ENCODE measurements at regions not wholly inside any gene's neighbourhood (a gene's known extent, or its start where the extent isn't known, plus 50 kb on each side); places are given as distances from the start of the nearest gene placed in this dataset.

- no peak for FAIRE-seq
- WGBS, 2 experiments (ENCODE audit: extremely low coverage in 1 of 2, insufficient coverage in 1 of 2, insufficient read length in 1 of 2, insufficient replicate concordance in 2 of 2, low coverage in 1 of 2, low lambda C conversion rate in 2 of 2, missing lambda C conversion rate in 1 of 2) = 95% methylated on average over 2 of the region's 2 CpGs; no CpG with 5 or more reads in 1 of the 2 experiments
- CTCF ChIA-PET (ENCODE audit: partially characterized antibody) = interaction anchor here (0.6 kb wide), 1 partner anchor 457 kb away, joined by 3 read pairs; no protein-coding TSS in a partner anchor
Measured at GRCh38 chr13:104954210-104954609, 1581.3 kb downstream of the EFNB2 start.

More at GRCh38 chr13:104954210-104954609, 1581.3 kb downstream of the EFNB2 start:
- H3K23me2 ChIP-seq (ENCODE audit: low read depth, low read length) = no peaks in the 10 kb centered on the region
- H2AFZ ChIP-seq (ENCODE audit: low read length) = no peak overlapping the region
- TF ChIP-seq EGR1 (IDR thresholded peaks at IDR 0.05; ENCODE audit: borderline replicate concordance, low read depth, low read length) = no peak
- no peak for TF ChIP-seq BCL11A (IDR thresholded peaks at IDR 0.05; ENCODE audit: low read depth in 2 of 2, low read length in 2 of 2)
- TF ChIP-seq ZNF274 (IDR thresholded peaks at IDR 0.05; ENCODE audit: borderline replicate concordance, extremely low read depth, low read length) = no peak
- no peak for TF ChIP-seq ASH2L (IDR thresholded peaks at IDR 0.05; ENCODE audit: low read length)
- no peak for TF ChIP-seq HDAC6 (IDR thresholded peaks at IDR 0.05; ENCODE audit: low read depth, low read length)
- no peak for TF ChIP-seq SUZ12 (IDR thresholded peaks at IDR 0.05; ENCODE audit: low read length)
- no peak for TF ChIP-seq POLR2A (IDR thresholded peaks at IDR 0.05; ENCODE audit: control extremely low read depth in 1 of 2, low read depth in 2 of 2, low read length in 2 of 2)
- no peak for TF ChIP-seq MAX (IDR thresholded peaks at IDR 0.05)
- TF ChIP-seq NRF1 (IDR thresholded peaks at IDR 0.05; ENCODE audit: low read depth, low read length) = no peak
- TF ChIP-seq POU5F1 (IDR thresholded peaks at IDR 0.05; ENCODE audit: low read depth, low read length) = no peak
- no peak for TF ChIP-seq BACH1 (IDR thresholded peaks at IDR 0.05; ENCODE audit: low read length)
- no peaks in the 10 kb centered on the region for H3K79me1 ChIP-seq (ENCODE audit: low read depth, low read length)
- H3K23ac ChIP-seq (ENCODE audit: insufficient read length) = no peak overlapping the region
- H4K5ac ChIP-seq (ENCODE audit: insufficient read length, low read depth, low read length) = no peak overlapping the region
- H3K36me3 ChIP-seq (ENCODE audit: control insufficient read depth in 2 of 4, insufficient read depth in 4 of 4, low read length in 3 of 4) = no peaks in the 10 kb centered on the region
- no peak overlapping the region for H4K91ac ChIP-seq (replicated peaks; ENCODE audit: insufficient read length, low read length)
- H3K4me2 ChIP-seq (ENCODE audit: insufficient read depth in 1 of 2, low read depth in 2 of 2, low read length in 2 of 2) = no peak overlapping the region
- no peak overlapping the region for H3K18ac ChIP-seq (ENCODE audit: extremely low read depth, low read length)
- no peak overlapping the region for H2BK15ac ChIP-seq (ENCODE audit: low read length)
- no peak overlapping the region for H4K8ac ChIP-seq (ENCODE audit: extremely low read depth, insufficient read depth, low read length)
- no peaks in the 10 kb centered on the region for H4K20me1 ChIP-seq (replicated peaks in 1 of 2; ENCODE audit: control insufficient read depth in 1 of 2, insufficient read depth in 2 of 2, low read length in 2 of 2)
- H2BK5ac ChIP-seq (ENCODE audit: low read depth, low read length) = no peak overlapping the region
- H3K27ac ChIP-seq (ENCODE audit: low read depth, low read length) = no peak overlapping the region
- no peak overlapping the region for H3K56ac ChIP-seq (replicated peaks; ENCODE audit: insufficient read length, low read depth, low read length)
- no peak overlapping the region for H3K4ac ChIP-seq (replicated peaks; ENCODE audit: insufficient read length, low read depth, low read length)
- POLR2A ChIA-PET (ENCODE audit: partially characterized antibody) = no interaction called here
- no peak overlapping the region for H3K4me3 ChIP-seq (ENCODE audit: extremely low read depth in 1 of 4, insufficient read depth in 2 of 4, low read depth in 3 of 4, low read length in 4 of 4)
- H3K9ac ChIP-seq (replicated peaks in 1 of 4; ENCODE audit: extremely low read depth in 1 of 4, low read depth in 3 of 4, low read length in 3 of 4) = no peak overlapping the region
- H2AK5ac ChIP-seq (ENCODE audit: low read depth, low read length) = no peak overlapping the region
- H2BK120ac ChIP-seq (replicated peaks; ENCODE audit: low read depth, low read length) = no peak overlapping the region
- no peaks in the 10 kb centered on the region for H3K27me3 ChIP-seq (replicated peaks in 1 of 4; ENCODE audit: control insufficient read depth in 3 of 4, extremely low read depth in 1 of 4, insufficient read depth in 3 of 4, low read length in 3 of 4)
- H2BK20ac ChIP-seq (ENCODE audit: low read length) = no peak overlapping the region
- H3K9me3 ChIP-seq (ENCODE audit: insufficient read depth in 2 of 2, low read depth in 1 of 2, low read length in 1 of 2) = no peaks in the 10 kb centered on the region
- H3K14ac ChIP-seq (ENCODE audit: insufficient read length) = no peak overlapping the region
- H3K79me2 ChIP-seq (ENCODE audit: control insufficient read depth in 1 of 2, insufficient read depth in 2 of 2, low read length in 2 of 2) = no peaks in the 10 kb centered on the region
- H3K4me1 ChIP-seq (replicated peaks in 1 of 4; ENCODE audit: control insufficient read depth in 3 of 4, insufficient read depth in 4 of 4, low read length in 3 of 4) = no peaks in the 10 kb centered on the region
- no peak for DNase-seq (ENCODE audit: low read depth in 1 of 2, low spot score in 2 of 2)
- H2BK12ac ChIP-seq (ENCODE audit: low read depth, low read length) = no peak overlapping the region
